NCI-H345 (cell line): ENCODE measurements at regions not wholly inside any gene's neighbourhood (a gene's known extent, or its start where the extent isn't known, plus 50 kb on each side); places are given as distances from the start of the nearest gene placed in this dataset.

ENCODE experiments used
- DNase-seq: peaks from one replicate; lab custom pipeline; 2025; lab: John Stamatoyannopoulos, UW

DNA sequence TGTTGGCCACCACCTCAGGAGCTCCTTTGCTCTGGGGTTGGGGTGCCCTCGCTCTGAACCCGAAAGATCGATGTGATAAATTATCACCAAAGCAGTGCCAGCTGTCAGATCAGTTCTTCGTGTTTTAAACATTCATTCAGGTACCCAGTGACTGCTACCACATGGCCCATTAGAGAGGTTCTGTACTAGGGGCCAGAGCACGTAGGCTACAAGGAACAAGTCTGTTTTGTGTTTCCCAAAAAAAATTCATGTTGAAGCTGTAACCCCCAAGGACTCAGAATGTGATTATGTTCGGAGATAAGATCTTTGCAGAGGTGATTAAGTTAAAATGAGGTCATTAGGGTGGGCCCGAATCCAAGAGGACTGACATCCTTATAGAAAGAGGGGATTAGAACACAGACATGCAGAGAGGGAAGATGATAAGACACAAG, 526.9 kb downstream of the NPHP4 start:
- no peak for DNase-seq

DNA sequence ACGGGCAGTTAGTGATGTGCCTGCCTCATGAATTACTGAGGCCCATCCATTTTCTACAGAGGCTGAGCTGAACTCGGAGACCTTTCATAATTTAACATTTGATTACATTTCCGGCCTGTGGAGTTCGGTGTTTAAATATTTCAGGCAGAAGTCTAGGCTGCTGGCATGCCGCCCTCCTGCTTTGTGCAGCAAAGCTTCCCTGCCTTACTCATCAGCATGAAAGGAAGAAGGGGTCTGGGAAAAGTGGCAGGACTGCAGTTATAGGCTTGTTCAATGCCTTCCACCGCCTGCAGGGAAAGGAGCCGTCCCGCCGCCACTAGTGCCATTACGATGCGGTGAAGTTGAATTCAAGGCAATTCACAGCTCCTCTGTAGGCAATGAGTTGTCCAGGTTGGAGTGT, 527.9 kb downstream of the NPHP4 start:
- DNase-seq, result no peak

DNA sequence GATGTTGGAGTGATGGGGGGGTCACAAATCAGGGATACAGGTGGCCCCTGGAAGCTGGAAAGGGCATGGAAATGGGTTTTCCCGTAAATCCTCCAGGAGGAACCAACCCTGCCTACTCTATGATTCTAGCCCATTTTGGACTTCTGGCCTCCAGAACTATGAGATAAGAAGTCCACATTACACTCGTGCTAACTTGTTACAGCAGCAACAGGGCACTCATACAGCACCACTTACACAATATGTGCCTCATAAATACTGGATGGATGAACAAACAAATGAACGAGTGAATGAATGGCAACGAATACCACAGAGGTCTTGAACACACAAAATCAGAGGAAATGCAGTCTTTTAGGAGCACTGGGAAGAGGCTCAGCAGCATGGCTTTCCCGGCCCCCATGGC, 531.3 kb downstream of the NPHP4 start:
- no peak for DNase-seq

DNA sequence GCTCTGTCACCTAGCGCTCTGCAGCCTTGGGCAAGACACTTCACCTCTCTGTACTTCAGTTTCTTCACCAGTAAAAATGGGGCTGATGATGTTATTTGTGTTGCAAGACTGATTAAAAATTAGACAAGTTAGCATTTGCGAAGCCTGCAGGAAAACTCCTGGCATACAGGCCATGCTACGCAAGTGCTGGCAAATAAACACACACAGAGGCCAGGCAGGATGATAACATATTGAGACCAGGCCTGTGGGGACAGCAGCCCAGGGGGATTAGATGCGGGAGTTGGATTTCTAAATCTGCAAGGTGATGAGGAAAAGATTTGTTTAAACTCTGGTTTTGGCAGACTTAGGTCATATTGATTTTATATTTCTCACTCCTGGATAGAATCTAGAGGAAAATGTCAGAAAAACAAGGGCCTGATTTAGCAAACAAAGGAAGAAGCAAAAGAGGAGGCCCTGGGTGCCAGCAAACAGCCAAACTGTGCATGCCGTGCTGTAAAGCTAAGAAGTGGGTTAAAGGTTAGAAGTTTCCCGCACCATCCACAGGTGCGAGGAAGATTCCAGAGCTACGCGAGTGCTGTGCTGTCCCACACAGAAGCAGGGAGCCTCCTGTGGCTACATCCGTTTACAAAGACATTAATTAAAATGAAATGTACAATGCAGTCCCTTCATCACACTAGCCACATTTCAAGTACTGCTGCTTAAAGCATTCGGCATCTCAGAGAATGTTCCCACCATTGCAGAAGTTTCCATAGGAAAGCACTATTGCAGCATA, 532.2 kb downstream of the NPHP4 start:
- no peak for DNase-seq

DNA sequence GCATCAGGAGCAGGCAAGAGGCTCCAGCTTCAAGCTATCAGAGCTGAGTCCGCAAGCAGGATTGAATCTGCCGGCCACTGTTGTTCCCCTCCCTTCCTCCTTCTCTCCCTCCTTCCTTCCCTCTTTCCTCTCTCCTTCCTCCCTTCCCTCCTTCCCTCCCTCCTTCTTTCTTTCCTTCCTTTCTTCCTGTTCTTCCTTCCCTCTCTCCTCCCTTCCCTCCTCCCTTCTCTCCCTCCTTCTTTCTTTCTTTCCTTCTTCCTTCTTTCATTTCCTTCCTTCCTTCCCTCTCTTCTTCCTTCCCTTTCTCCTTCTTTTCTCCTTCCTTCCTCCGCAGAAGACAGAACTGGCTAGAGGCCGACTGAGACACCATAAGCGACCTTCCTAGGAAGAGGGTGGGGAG, 534.0 kb downstream of the NPHP4 start:
- no peak for DNase-seq

DNA sequence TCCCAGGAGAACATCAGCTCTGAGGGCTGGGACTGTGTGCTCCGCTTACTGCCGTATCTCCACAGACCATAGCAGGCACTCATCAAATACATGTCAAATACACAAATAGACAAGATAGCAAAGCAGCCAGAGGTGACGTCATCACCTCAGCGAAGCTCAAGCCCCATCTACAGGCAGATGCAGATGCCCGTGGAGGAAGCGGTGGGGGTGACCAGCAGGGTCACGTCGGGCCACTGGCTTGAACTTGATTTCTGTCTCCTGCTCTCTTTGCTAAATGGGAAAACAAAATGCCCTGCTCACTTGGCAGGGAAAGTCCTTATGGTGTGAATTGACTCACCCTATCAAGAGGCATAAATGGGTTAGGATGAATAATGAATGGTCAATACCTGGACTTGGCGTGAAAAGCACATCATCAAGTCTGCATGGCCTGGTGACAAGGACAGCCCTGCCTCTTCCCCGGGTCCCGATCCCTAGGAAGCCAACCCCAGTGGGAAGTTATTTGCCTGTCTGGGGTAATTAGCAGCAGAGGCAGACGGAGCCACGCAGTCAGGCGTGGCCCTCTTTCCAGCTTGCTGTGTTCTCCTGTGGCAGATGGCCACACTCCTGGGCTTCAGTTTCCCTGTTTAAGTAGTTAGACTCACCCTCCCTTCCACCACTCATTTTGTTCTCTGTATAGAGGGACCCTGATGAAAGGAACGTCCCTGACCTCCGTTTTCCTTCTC, 536.0 kb downstream of the NPHP4 start:
- DNase-seq, result no peak

DNA sequence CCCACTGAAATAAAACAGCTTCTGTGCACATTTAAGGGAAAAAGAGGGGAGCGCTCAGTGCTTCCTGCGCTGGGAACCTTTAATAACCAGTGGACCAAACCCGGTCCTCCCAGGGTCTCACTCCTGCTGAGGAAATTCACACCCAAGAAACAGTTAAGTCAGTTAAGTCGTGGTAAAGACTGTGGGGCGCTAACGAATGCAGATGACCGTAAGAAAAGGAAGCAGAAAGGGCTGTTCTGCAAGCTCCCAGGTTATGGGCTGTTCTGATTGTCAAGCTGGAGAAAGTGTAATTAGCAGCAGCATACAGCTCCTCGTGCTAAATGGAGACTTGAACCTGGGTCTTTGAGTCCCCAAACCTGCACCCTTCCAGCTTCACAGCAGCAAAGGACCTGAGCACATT, 536.6 kb downstream of the NPHP4 start:
- no peak for DNase-seq

DNA sequence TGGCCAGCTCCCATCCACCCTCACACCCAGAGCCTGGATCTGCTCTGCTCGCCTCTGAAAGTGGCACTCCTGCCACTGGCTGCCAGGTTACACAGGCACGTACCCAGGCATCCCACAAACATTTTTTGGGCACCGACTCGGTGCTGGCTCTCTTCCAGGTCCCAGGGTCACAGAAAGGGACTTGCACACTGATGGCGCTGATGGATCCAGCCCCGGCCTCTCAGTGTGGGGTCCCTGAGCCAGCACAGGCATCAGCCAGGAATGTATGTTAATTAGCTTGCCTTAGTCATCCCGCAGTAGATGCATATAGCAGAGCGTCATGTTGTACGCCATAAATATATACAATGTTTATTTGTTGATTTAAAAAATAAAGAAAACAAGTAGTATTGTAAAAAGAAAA, 537.2 kb downstream of the NPHP4 start:
- DNase-seq, result no peak

DNA sequence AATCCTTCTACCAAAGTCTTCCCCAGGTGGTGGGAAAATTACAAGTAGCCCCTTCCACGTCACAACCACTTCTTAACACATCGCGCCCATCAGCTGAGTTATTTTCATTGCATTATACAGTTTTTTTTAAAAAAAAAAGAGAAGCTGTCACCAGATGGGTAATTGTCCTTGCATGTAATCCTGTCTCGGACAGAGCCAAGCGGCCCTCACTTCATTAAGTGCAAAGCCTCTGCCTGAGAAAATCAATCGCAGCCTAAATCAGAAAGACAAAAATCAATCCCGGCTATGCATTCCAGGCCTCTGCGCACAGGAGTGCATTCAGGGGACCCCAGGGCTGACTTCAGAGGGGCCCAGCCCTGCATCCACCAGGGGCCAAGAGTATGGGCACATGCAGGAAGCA, 538.9 kb downstream of the NPHP4 start:
- DNase-seq, result no peak

DNA sequence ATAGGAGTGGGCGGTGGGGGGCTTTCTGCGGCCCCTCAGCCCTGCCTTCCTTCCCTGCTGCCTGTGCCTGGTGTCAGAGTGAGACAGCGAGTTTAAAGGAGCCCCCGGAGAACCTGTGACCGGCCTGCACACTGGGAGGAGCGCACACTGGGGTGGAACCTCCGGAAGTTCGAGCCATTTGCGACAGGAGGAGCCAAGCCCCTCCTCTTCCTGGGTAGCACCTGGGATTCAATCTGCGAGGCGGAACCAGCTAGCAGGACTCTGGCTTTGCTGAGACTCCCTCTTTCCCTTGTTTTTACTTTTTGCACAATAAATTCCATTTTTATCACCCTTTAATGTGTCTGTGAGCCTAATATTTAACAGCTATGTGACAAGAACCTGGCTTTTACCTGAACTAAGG, 540.6 kb downstream of the NPHP4 start:
- DNase-seq, result no peak

DNA sequence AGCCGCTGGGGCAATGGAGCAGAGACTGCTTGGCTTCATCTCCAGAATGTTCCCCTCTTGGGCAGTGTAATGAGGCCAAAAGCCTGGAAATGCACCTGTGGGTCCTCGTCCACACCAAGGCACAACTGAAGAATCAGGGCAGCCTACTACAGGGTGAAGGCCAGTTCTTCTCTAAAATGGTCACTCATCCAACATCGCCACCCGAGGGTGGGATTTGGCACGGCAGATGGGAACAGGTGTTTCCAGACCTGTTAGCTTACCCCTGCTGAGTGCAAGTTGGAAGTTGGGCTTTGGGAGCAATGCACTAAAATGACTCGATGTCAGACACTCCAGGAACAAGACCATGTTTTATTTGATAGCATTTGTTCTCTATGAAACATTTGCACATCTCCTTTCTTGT, 543.7 kb downstream of the NPHP4 start:
- peak; percentile 33 for DNase-seq

DNA sequence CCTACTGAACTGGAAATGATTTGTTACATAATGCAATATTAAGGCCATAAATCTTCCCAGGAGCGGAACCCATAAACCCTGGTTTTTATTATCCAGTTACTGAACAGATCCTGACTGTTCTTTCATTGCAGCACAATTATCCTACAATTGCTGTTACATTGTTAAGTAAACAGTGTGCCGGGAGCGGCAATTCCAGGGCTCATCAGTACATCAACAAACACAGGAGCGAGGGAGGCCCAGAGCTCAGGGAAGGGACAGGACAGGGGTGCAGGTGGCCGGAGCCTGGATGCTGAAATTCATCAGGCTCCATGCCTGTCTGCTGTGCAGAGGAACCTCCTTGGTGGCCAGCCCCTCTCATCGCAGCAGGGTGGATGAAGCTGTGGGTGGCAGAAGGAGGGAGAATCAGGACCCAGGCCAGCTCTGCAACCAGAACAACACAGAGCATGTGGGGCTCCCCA, 544.7 kb downstream of the NPHP4 start:
- DNase-seq, result peak; percentile 23

DNA sequence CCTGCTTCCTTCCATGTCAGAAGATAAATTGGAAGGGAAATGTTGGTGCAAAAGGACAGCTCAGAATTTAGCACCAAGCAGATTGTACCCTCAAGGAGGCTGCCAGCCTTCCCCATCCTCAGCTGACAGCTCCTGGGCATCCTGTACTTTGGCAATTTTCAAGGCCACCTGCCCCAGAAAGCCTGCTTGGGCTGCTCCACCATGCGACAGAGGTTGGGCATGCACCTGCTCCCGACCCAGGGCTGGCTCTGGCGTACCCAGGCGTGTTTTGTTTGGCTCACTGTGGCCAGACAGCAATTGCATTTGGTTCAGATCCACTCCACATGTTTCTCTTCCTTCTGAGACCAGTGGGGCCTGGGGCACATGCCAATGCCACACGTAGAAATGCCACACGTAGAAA, 547.8 kb downstream of the NPHP4 start:
- DNase-seq, result peak; percentile 21

DNA sequence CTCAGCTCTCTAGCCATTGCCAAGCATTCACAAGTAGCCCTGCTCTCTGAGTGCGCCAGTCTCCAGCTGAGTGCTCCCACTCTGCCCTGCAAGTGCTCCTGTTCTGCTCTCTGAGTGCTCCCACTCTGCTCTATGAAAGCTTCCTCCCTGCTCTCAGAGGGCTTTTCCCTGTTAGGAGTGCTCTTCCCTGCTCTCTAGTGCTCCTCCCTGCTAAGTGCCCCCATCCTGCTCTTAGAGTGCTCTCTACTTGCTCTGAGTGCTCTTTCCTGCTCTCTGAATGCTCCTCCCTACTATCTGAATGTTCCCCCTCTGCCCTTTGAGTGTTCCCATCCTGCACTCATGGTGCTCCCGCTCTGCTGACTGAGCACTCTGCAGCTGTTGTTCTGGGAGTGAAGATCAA, 555.4 kb downstream of the NPHP4 start:
- no peak for DNase-seq

DNA sequence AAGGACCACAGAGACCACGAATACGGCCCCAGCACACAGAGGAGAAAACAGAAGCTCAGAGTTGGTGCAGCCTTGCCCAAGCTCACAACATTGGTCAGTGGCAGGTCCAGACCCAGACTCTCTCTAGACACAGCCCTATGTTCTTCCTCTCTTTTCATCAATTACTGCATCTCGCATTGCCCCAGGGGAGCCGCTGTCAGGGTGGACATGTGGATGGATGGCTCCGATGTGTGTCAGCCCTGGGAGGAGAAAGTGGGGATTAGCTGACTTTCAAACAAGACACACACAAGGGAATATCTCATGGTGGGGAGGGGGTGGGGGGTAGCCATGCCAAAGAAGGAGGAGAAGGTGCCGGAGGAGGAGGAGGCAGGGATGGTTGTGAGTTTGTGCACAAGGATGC, 556.8 kb downstream of the NPHP4 start:
- no peak for DNase-seq

DNA sequence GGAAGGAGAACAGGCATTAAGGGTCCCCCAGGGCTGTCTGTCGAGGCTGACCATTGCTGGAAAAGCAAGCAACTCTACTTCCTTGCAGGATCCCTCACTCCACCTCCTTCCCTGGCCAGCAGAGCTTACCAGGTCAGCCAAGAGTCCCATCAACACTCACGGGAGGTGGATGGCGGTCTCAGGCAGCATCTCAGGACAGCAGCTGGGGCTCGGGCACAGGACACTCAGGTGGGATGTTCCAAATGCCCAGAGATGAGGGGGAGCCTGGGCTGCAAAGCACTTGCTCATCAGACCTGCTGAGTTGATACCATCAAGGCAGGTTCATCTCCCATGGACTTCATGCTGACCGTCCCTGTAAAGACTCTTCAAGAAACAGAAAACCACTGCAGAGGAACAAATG, 559.8 kb downstream of the NPHP4 start:
- DNase-seq, result no peak

DNA sequence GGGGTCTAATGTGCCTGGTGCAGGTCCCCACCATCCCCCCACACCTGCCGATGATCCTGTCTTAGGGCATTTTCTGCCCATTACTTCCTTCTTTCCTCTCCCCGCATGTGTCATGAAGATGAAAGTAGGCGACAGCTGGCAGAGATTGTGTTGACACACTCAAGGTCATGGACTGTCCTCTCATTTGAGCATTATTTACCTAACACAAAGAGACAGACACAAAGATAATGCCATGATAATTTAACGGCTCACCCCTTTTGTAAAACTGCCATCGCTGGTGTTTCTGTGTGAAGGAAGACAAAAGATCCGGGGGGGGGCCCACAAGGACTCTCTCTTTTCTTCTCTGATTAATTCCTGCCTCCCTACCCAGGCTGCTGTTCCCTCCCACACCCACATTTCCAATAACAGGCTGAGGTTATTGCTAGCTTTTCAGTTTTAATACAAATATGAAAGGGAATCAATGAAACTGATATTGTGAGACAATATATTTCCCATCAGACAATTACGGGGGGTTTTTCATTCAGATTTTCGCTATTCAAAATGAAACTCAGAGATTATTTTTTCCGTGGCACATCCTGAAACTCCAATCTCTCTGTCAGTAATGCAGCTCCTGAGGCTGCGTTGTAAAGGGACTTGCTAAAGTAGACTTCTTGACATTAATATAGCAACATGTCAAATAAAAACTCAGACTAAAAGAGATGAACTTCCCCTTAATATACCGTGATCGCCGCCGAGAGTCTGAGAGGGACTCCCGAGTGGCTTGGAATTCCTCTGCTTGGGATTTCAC, 561.1 kb downstream of the NPHP4 start:
- DNase-seq, result peak; percentile 95

DNA sequence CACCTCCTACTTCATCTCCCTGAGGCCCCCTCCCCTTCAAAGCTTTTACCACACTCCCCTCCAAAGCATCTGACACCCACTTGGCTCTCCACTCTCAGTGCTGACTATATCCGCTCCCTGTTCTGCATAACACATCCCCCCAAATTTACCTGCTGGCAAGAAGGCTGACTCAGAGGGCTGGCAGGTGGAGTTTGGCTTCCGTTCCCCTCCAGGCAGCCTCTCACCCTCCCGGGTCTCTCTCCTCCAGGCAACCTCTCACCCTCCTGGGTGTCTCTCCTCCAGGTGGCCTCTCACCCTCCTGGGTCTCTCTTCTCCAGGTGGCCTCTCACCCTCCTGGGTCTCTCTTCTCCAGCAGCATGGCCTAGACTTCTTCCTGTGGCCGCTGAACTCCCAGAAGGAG, 562.1 kb downstream of the NPHP4 start:
- DNase-seq, result peak; percentile 44

DNA sequence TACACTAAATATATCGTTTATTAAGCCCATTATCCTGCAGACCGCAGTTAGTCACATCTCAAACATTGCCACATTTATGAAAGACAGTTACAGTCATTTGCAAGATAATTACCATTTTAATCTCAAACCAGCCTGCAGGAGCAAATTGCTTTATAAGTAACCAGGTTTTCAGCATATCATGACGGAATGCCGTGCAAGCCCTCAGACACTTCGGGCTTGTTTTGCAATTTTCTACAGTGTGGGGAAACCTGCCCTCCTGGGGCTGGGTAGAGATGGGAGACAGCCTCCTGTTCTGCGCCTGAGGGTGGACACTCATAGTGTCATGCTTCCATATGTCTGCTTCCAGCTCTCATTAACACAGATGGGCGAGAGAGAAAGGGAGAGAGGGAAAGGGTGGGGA, 563.9 kb downstream of the NPHP4 start:
- no peak for DNase-seq

DNA sequence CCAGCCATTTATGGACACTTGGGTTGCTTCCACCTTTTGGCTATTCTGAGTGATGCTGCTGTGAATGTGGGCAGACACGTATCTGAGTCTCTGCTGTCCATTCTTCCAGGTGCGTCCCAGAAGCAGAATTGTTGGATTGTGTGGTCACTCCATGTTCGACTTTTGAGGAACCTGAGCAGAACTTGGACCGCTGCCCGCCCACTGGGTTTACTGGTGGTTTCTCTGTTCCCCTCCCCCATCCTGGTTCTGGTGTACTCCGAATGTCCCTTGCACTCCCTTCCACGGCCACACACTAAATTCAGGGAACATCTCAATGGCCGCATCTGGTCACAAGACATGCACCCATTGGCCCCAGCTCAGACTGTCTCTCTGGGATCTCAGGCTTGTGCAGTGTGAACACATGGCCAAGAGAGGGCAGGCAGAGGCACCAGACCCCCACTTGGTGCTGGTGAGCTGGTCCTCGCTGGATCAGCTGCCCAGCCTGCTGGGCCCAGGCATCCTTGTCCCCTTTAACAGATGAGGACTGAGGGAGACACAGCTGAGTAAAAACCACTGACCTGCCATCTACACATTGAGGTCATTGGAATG, 565.1 kb downstream of the NPHP4 start:
- DNase-seq, result no peak

DNA sequence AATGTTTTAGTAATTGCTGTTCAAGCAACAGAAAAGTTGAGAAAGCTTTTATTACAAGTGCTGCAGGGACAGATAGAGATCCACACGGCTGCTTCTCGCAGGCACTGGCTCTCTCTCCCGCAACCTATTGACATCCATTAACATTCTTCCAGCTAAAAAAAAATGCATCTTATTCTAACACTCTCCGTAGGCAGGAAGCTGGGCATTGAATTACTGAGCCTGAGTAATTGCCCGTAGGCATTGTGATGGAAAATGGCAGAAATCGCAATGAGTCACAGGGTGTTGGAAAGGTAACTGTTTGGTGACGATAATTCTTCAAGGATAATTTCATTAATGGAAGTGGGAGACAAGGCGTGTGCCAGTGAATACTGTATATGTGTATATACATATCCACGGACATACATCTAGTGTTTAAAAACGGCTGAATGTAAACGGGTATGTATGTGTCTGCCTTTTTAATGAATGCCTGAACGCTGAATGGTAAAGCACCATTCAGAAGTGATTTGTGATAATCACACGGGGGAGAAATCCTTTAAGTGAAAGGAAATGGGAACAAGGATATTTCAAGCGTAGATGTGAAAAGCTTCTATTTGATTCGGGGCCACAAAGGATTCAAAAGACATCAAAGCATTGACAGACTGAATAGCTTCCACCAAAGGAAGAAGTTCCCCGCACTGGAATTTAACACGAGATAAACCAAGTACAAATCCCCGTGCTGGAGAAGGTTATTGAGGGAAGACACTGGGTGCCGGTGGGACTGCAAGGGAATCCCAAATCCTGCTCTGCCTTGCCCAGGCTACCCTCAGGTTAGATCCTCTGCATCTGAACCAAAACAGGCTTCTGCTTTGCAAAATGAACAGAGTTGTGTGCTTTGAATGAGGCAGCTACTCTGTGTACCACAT, 567.2 kb downstream of the NPHP4 start:
- peak; percentile 58 for DNase-seq
